WERI-Rb-1 (cell line): ENCODE measurements at regions not wholly inside any gene's neighbourhood (a gene's known extent, or its start where the extent isn't known, plus 50 kb on each side); places are given as distances from the start of the nearest gene placed in this dataset.

Experiments
- DNase-seq: peaks from one replicate; pipeline ENCODE4 v3.0.0-alpha.2; 2020
- H3K27ac ChIP-seq: fragments of 250-450 bp; sonication (Bioruptor Pico); 2 replicates; pipeline ENCODE4 v1.5.1; 2020; ENCODE audit warnings: mild to moderate bottlenecking, moderate library complexity
- H3K27me3 ChIP-seq: fragments of 250-450 bp; sonication (Bioruptor Pico); 2 replicates; pipeline ENCODE4 v1.5.1; 2021; ENCODE audit warnings: mild to moderate bottlenecking, low read depth, moderate library complexity; ENCODE audit not compliant: insufficient read depth, severe bottlenecking
- H3K36me3 ChIP-seq: fragments of 250-450 bp; sonication (Bioruptor Pico); 2 replicates; pipeline ENCODE4 v1.5.1; 2020; ENCODE audit warnings: mild to moderate bottlenecking, moderate library complexity
- H3K4me3 ChIP-seq: 2 replicates; pipeline ENCODE4 v1.5.1; 2011; ENCODE audit warnings: low read depth, mild to moderate bottlenecking, control low read depth, low read length
- H3K9me3 ChIP-seq: fragments of 250-450 bp; sonication (Bioruptor Pico); 2 replicates; pipeline ENCODE4 v1.5.1; 2021; ENCODE audit warnings: mild to moderate bottlenecking, moderate library complexity; ENCODE audit not compliant: severe bottlenecking
- CTCF ChIP-seq: IDR thresholded peaks from 2 replicates; pipeline ENCODE4 v1.5.1; 2011; ENCODE audit warnings: low read depth, mild to moderate bottlenecking, control low read depth, inconsistent platforms, low read length

GRCh38 chr12:75670216-75670615, 158.8 kb upstream of the KRR1 start:
- Histone ChIP-seq H3K27me3 (no peaks in the 10 kb centered on the region), H3K27ac (no peak overlapping the region), H3K36me3 (no peaks in the 10 kb centered on the region), H3K4me3 (no peak overlapping the region), H3K9me3 (no peaks in the 10 kb centered on the region)
- no peak for TF ChIP-seq CTCF
- DNase-seq, result no peak

- H3K27me3 ChIP-seq, result no peaks in the 10 kb centered on the region
- H3K36me3 ChIP-seq, result no peaks in the 10 kb centered on the region
- no peak overlapping the region for H3K4me3 ChIP-seq
- no peak for DNase-seq
- H3K9me3 ChIP-seq, result no peaks in the 10 kb centered on the region
- no peak for TF ChIP-seq CTCF
- H3K27ac ChIP-seq, result no peak overlapping the region
Measured at GRCh38 chr12:75666939-75667334, 155.5 kb upstream of the KRR1 start.

GRCh38 chr12:75666126-75666938, 154.9 kb upstream of the KRR1 start:
- no peak for TF ChIP-seq CTCF
- no peak for DNase-seq
- no peak overlapping the region for H3K4me3 ChIP-seq
- H3K36me3 ChIP-seq, result no peaks in the 10 kb centered on the region
- no peaks in the 10 kb centered on the region for H3K9me3 ChIP-seq
- no peak overlapping the region for H3K27ac ChIP-seq
- no peaks in the 10 kb centered on the region for H3K27me3 ChIP-seq

GRCh38 chr12:75665216-75665615, 153.8 kb upstream of the KRR1 start:
- Histone ChIP-seq H3K9me3 (no peaks in the 10 kb centered on the region), H3K27ac (no peak overlapping the region), H3K4me3 (no peak overlapping the region), H3K36me3 (no peaks in the 10 kb centered on the region), H3K27me3 (no peaks in the 10 kb centered on the region)
- no peak for DNase-seq
- no peak for TF ChIP-seq CTCF

GRCh38 chr12:75662511-75663159, 151.2 kb upstream of the KRR1 start:
- no peak overlapping the region for H3K4me3 ChIP-seq
- no peak for TF ChIP-seq CTCF
- no peak overlapping the region for H3K27ac ChIP-seq
- H3K27me3 ChIP-seq, result no peaks in the 10 kb centered on the region
- DNase-seq, result no peak
- H3K36me3 ChIP-seq, result no peaks in the 10 kb centered on the region
- no peaks in the 10 kb centered on the region for H3K9me3 ChIP-seq
